Breast epithelium (tissue), 4 donors: ENCODE measurements at regions not wholly inside any gene's neighbourhood (a gene's known extent, or its start where the extent isn't known, plus 50 kb on each side); places are given as distances from the start of the nearest gene placed in this dataset.

ENCODE experiments used
- DNase-seq, 2 donors: peaks; one replicate each; pipeline ENCODE4 v3.0.0-alpha.2; 2019; ENCODE audit warnings: low spot score in 2 of 2
- H3K27ac ChIP-seq, 2 donors: fragments of 200-600 bp; sonication (generic) in 1 of 2; one replicate each; pipeline ENCODE4 v1.5.1; 2016 to 2019; ENCODE audit warnings: mild to moderate bottlenecking in 1 of 2
- H3K27me3 ChIP-seq, 2 donors: fragments of 200-600 bp; sonication (generic) in 1 of 2; one replicate each; pipeline versions ENCODE4 v1.5.1 to v1.6.0; 2017 to 2019; ENCODE audit warnings: control low read depth in 1 of 2, mild to moderate bottlenecking in 1 of 2
- H3K36me3 ChIP-seq: fragments of 200-600 bp; one replicate; pipeline ENCODE4 v1.5.1; 2019
- H3K4me1 ChIP-seq, 2 donors: fragments of 200-600 bp; sonication (generic); one replicate each; pipeline ENCODE4 v1.5.1; 2016 to 2019; ENCODE audit warnings: control low read depth in 1 of 2
- H3K4me3 ChIP-seq, 3 donors: fragments of 200-600 bp; sonication (generic); 1 replicate in 2 of 3; 2 replicates in 1 of 3; pipeline ENCODE4 v1.5.1; 2016 to 2019; ENCODE audit warnings: mild to moderate bottlenecking in 3 of 3, moderate library complexity in 2 of 3
- H3K9me3 ChIP-seq, 2 donors: fragments of 200-600 bp; sonication (generic) in 1 of 2; one replicate each; pipeline ENCODE4 v1.5.1; 2016 to 2019; ENCODE audit warnings: control low read depth in 1 of 2
- POLR2A ChIP-seq: fragments of 450-650 bp; IDR thresholded peaks from one replicate; pipeline ENCODE4 v1.6.1; 2016; ENCODE audit warnings: antibody characterized with exemption, mild to moderate bottlenecking, moderate library complexity
- POLR2AphosphoS5 ChIP-seq, 3 donors: sonication (generic); formaldehyde crosslinking; IDR thresholded peaks; one replicate each; pipeline ENCODE4 v1.6.1; 2017; ENCODE audit warnings: antibody characterized with exemption in 3 of 3
- intact Hi-C: fragments of 100-400 bp; cut with DNase I; formaldehyde crosslinking; loops from one replicate; pipeline ENCODE4 v1.15.1; 2023; ENCODE audit warnings: low total_unique reads
- TF ChIP-seq, protein P1 (sequence below), 3 donors: fragments of 450-650 bp; IDR thresholded peaks; one replicate each; pipeline ENCODE4 v1.5.1; 2016 to 2017; ENCODE audit warnings: antibody characterized with exemption in 3 of 3, mild to moderate bottlenecking in 3 of 3, moderate library complexity in 3 of 3

DNA sequence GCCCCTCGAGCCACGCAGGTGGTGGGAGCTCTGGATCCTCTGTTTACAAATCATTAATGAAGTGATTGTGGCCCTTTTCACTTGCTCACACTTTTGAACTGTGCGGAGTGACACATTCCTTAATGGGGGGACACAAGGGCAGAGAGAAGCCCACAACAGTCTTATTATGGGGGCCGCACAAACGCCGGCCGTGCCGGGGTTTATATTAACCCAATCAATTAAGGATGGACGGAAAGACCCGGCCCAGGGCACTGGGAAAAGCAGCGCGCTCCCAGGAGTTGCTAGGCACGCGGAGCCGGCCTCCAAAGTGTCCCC, 634.8 kb downstream of the IRX1 start:
- Histone ChIP-seq H3K9me3 (peaks cover 4 to 11% of the 10 kb centered on the region in 2 donors), H3K4me3 (no peak overlapping the region), H3K27ac (no peak overlapping the region), H3K36me3 (no peaks in the 10 kb centered on the region), H3K27me3 (no peaks in the 10 kb centered on the region), H3K4me1 (no peaks in the 10 kb centered on the region)
- intact Hi-C loops: no loop called here
- no peak for TF ChIP-seq POLR2A
- no peak for TF ChIP-seq POLR2AphosphoS5 (IDR thresholded peaks at IDR 0.05)
- TF ChIP-seq, protein P1, sequence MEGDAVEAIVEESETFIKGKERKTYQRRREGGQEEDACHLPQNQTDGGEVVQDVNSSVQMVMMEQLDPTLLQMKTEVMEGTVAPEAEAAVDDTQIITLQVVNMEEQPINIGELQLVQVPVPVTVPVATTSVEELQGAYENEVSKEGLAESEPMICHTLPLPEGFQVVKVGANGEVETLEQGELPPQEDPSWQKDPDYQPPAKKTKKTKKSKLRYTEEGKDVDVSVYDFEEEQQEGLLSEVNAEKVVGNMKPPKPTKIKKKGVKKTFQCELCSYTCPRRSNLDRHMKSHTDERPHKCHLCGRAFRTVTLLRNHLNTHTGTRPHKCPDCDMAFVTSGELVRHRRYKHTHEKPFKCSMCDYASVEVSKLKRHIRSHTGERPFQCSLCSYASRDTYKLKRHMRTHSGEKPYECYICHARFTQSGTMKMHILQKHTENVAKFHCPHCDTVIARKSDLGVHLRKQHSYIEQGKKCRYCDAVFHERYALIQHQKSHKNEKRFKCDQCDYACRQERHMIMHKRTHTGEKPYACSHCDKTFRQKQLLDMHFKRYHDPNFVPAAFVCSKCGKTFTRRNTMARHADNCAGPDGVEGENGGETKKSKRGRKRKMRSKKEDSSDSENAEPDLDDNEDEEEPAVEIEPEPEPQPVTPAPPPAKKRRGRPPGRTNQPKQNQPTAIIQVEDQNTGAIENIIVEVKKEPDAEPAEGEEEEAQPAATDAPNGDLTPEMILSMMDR (IDR thresholded peaks at IDR 0.05): no peak
- no peak for DNase-seq

DNA sequence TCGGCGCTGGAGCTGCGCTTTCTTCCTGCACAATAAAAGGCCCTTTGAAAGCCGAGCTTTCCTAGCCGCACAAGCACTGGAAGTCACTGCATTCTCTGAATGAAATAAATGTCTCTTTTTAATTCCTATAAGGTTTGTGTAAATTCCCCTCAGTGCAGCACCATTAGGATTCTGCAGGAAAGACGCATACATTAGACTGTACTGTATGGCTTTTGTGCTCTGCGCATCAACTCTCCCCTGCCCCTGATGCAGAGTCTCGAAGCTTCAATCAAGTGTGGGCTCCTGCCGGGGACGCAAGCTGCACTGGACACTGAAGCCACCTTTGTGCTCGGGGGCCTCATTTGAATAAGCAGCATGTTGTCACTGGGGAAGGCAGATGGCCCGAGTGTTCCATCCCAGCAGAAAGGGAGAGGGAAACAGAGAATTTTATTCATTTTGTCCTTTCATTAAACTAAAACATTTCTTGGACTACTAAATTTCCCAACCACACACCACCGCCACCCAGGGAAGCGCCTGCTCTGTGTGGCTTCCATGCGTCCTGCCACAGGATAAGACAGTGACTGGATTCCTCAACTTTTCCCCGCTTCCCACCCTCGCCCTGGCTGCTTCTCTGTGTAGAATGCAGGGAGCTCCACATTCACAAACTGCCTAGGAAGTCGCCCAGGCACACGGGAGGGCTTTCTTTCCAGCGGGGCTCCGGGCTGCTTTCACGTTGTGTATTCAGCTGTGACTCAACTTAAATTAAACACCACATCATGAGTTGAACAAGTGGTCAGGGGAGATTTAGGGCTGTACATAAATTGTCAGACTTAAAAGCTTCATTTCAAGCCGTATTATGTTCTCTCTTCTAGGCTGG, 635.4 kb downstream of the IRX1 start:
- Histone ChIP-seq H3K27me3 (no peaks in the 10 kb centered on the region), H3K36me3 (no peaks in the 10 kb centered on the region), H3K4me1 (no peaks in the 10 kb centered on the region), H3K27ac (no peak overlapping the region), H3K9me3 (peaks cover 4 to 14% of the 10 kb centered on the region in 2 donors), H3K4me3 (no peak overlapping the region)
- no peak for DNase-seq
- intact Hi-C loops: no loop called here
- no peak for TF ChIP-seq POLR2A
- no peak for TF ChIP-seq POLR2AphosphoS5 (IDR thresholded peaks at IDR 0.05)
- TF ChIP-seq, protein P1 (IDR thresholded peaks at IDR 0.05): no peak

DNA sequence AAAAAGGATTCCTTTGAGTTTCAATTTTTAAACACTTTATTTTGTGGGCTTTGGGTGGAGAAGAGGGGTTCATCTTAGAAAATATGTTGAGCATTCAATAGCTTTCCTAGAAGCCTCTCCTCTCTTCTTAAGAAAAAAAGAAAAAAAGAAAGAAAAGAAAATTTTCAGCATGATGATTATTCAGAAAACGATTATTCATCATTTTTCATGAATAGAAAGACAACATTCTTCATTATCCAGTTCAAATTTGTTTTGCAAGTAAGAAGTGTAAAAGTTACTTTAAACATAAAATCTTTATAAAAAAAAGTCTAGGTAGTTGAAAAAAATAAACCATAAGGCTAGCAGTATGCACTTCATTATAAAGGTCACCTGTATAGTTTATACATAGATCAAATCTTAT, 636.5 kb downstream of the IRX1 start:
- intact Hi-C loops: no loop called here
- H3K9me3 ChIP-seq: peaks cover 4 to 14% of the 10 kb centered on the region in 2 donors
- no peaks in the 10 kb centered on the region for H3K36me3 ChIP-seq

DNA sequence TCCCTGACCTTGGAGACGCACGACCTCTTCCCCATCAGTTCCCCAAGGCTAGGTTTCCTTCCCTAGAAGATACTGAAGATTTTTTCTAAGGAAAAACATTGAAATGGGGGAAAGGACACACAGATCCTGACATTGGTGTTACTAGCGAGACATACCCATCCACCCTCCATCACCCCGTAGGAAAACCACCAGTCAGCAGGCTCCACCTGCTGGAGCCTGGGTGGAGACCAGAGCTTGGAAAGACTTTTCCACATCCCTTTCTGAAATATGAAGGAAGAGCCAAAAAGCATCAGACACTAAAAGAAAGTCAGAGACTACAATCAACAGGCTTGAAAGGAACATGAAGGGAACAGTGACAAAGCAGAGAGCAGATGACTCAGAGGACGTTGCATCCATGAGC, 638.0 kb downstream of the IRX1 start:
- no peaks in the 10 kb centered on the region for H3K27me3 ChIP-seq
- no peaks in the 10 kb centered on the region for H3K4me1 ChIP-seq
- TF ChIP-seq POLR2AphosphoS5 (IDR thresholded peaks at IDR 0.05) (no peak), POLR2A (no peak)
- TF ChIP-seq, protein P1 (IDR thresholded peaks at IDR 0.05): no peak
- H3K36me3 ChIP-seq: no peaks in the 10 kb centered on the region
- peaks cover 4 to 14% of the 10 kb centered on the region in 2 donors for H3K9me3 ChIP-seq
- intact Hi-C loops: no loop called here
- H3K4me3 ChIP-seq: no peak overlapping the region
- H3K27ac ChIP-seq: no peak overlapping the region
- no peak for DNase-seq

More for the DNA sequence above, 636.5 kb downstream of the IRX1 start:
- H3K4me3 ChIP-seq: no peak overlapping the region
- DNase-seq: no peak
- no peaks in the 10 kb centered on the region for H3K4me1 ChIP-seq
- H3K27me3 ChIP-seq: no peaks in the 10 kb centered on the region
- TF ChIP-seq POLR2AphosphoS5 (IDR thresholded peaks at IDR 0.05) (no peak), POLR2A (no peak)
- TF ChIP-seq, protein P1 (IDR thresholded peaks at IDR 0.05): no peak
- no peak overlapping the region for H3K27ac ChIP-seq

DNA sequence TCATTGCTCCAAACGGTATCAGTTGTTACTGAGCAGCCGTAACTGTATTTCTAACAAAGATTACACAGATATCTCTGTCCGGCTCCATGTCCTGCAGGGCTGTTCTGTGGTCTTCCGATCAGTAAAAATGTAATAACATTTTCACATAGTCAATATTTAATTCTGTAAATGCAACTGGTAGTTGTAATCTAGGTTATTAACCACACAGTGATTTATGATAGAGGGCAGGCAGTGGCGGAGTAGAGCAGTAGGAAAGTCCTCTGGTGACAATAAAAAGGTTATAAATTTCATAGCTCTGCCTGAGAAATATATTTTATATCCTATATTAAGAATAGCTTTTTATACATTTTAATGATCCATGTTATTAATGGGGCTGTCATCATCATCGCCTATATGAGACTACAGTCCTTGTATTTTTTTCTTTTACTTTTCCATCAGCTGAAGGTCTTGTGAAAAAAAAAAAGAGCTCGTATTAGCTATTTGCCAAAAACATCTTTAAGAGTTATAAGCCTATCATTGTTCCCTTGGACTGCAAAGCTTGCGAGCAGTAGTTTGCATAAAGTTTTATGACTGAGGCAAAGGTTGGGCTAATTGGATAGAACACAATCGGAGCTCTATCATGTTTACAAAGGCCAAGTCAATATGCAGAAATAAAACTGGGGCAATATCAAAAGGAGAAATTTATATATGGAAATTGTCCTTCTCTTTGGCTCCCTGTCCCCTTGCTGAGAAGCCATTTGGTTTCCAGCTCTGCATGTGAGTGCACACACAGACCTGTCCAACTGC, 648.0 kb downstream of the IRX1 start:
- intact Hi-C loops: no loop called here
- no peaks in the 10 kb centered on the region for H3K4me1 ChIP-seq
- H3K36me3 ChIP-seq: no peaks in the 10 kb centered on the region
- H3K27ac ChIP-seq: no peak overlapping the region
- no peaks in the 10 kb centered on the region for H3K27me3 ChIP-seq
- H3K4me3 ChIP-seq: no peak overlapping the region
- no peak for DNase-seq
- no peaks in the 10 kb centered on the region for H3K9me3 ChIP-seq
- TF ChIP-seq POLR2A (no peak), POLR2AphosphoS5 (IDR thresholded peaks at IDR 0.05) (no peak)
- TF ChIP-seq, protein P1 (IDR thresholded peaks at IDR 0.05): no peak
